Uterus (tissue), 3 donors: ENCODE measurements at regions not wholly inside any gene's neighbourhood (a gene's known extent, or its start where the extent isn't known, plus 50 kb on each side); places are given as distances from the start of the nearest gene placed in this dataset.
A peak's percentile ranks its signal among the peaks of the same experiment; 100 is the strongest.

Experiments used
- DNase-seq, 2 donors: peaks; one replicate each; pipeline ENCODE4 v3.0.0-alpha.2; 2019 to 2020
- H3K27ac ChIP-seq, 2 donors: fragments of 200-600 bp; sonication (generic); 1 replicate in 1 of 2; 2 replicates in 1 of 2; pipeline ENCODE4 v1.5.1; 2016 to 2018
- H3K27me3 ChIP-seq, 2 donors: fragments of 200-600 bp; sonication (generic); one replicate each; pipeline ENCODE4 v1.5.1; 2018 to 2019; ENCODE audit warnings: control low read depth in 1 of 2
- H3K36me3 ChIP-seq, 2 donors: fragments of 200-600 bp; sonication (generic); one replicate each; pipeline ENCODE4 v1.5.1; 2019; ENCODE audit warnings: control low read depth in 1 of 2
- H3K4me1 ChIP-seq, 2 donors: fragments of 200-600 bp; sonication (generic); one replicate each; pipeline ENCODE4 v1.5.1; 2018 to 2019; ENCODE audit warnings: control low read depth in 1 of 2
- H3K4me3 ChIP-seq, 2 donors: fragments of 200-600 bp; sonication (generic); 1 replicate in 1 of 2; 2 replicates in 1 of 2; pipeline ENCODE4 v1.5.1; 2018 to 2019; ENCODE audit warnings: mild to moderate bottlenecking in 1 of 2
- H3K9me3 ChIP-seq, 2 donors: fragments of 200-600 bp; sonication (generic); one replicate each; pipeline ENCODE4 v1.5.1; 2019; ENCODE audit warnings: control low read depth in 1 of 2
- CTCF ChIP-seq, 4 experiments: fragments of 200-600 bp in 2 of 4; fragments of 450-650 bp in 2 of 4; sonication (generic) in 2 of 4; IDR thresholded peaks; one replicate each; pipeline ENCODE4 v1.5.1; 2016 to 2019; ENCODE audit warnings: antibody characterized with exemption in 4 of 4, mild to moderate bottlenecking in 2 of 4, moderate library complexity in 1 of 4
- POLR2A ChIP-seq, 2 donors: fragments of 450-650 bp; IDR thresholded peaks; one replicate each; pipeline ENCODE4 v1.6.1; 2016; ENCODE audit warnings: antibody characterized with exemption in 2 of 2, mild to moderate bottlenecking in 1 of 2, moderate library complexity in 1 of 2
- intact Hi-C: fragments of 100-400 bp; cut with DNase I; formaldehyde crosslinking; loops from one replicate; pipeline ENCODE4 v1.15.1; 2023; ENCODE audit warnings: low total_unique reads
- donor health status: DM: yes; HTN: yes; CAD: no.

- peak in 1 of 2 donors; percentile 11 for DNase-seq
- intact Hi-C loops = no loop called here
- H3K36me3 ChIP-seq = peaks cover 0 to 3% of the 10 kb centered on the region in 2 donors
- TF ChIP-seq POLR2A (IDR thresholded peaks at IDR 0.05) = no peak
- H3K27ac ChIP-seq = no peak overlapping the region
- H3K9me3 ChIP-seq = peaks cover 0 to 3% of the 10 kb centered on the region in 2 donors
- H3K4me3 ChIP-seq = no peak overlapping the region
- no peaks in the 10 kb centered on the region for H3K4me1 ChIP-seq
- no peaks in the 10 kb centered on the region for H3K27me3 ChIP-seq
These were observed 679.4 kb downstream of the NUP35 start for GRCh38 chr2:183803596-183803995.

- no peaks in the 10 kb centered on the region for H3K36me3 ChIP-seq
- H3K27me3 ChIP-seq = no peaks in the 10 kb centered on the region
- intact Hi-C loops = no loop called here
- TF ChIP-seq POLR2A (IDR thresholded peaks at IDR 0.05) (no peak), CTCF (IDR thresholded peaks at IDR 0.05) (no peak)
- H3K4me3 ChIP-seq = no peak overlapping the region
- H3K27ac ChIP-seq = no peak overlapping the region
- H3K9me3 ChIP-seq = no peaks in the 10 kb centered on the region
- no peaks in the 10 kb centered on the region for H3K4me1 ChIP-seq
- no peak for DNase-seq
These were observed 683.6 kb downstream of the NUP35 start for GRCh38 chr2:183807870-183808269.

- intact Hi-C loops = no loop called here
- Histone ChIP-seq H3K27me3 (no peaks in the 10 kb centered on the region), H3K4me3 (no peak overlapping the region), H3K9me3 (no peaks in the 10 kb centered on the region), H3K27ac (no peak overlapping the region), H3K4me1 (no peaks in the 10 kb centered on the region), H3K36me3 (peaks cover 0 to 2% of the 10 kb centered on the region in 2 donors)
- TF ChIP-seq CTCF (IDR thresholded peaks at IDR 0.05) (no peak), POLR2A (IDR thresholded peaks at IDR 0.05) (no peak)
- no peak for DNase-seq
These were observed 685.2 kb downstream of the NUP35 start for GRCh38 chr2:183809404-183809803.

- no peak overlapping the region for H3K27ac ChIP-seq
- H3K4me3 ChIP-seq = no peak overlapping the region
- no peak for DNase-seq
- no peaks in the 10 kb centered on the region for H3K27me3 ChIP-seq
- H3K9me3 ChIP-seq = no peaks in the 10 kb centered on the region
- H3K4me1 ChIP-seq = no peaks in the 10 kb centered on the region
- TF ChIP-seq CTCF (IDR thresholded peaks at IDR 0.05) (no peak), POLR2A (IDR thresholded peaks at IDR 0.05) (no peak)
- peaks cover 0 to 2% of the 10 kb centered on the region in 2 donors for H3K36me3 ChIP-seq
- intact Hi-C loops = no loop called here
These were observed 687.0 kb downstream of the NUP35 start for GRCh38 chr2:183811281-183811680.

- no peak for TF ChIP-seq POLR2A (IDR thresholded peaks at IDR 0.05)
- TF ChIP-seq CTCF (IDR thresholded peaks at IDR 0.05) = no peak
- intact Hi-C loops = no loop called here
- Histone ChIP-seq H3K9me3 (no peaks in the 10 kb centered on the region), H3K4me1 (no peaks in the 10 kb centered on the region), H3K27me3 (no peaks in the 10 kb centered on the region), H3K27ac (no peak overlapping the region), H3K36me3 (peaks cover 0 to 2% of the 10 kb centered on the region in 2 donors), H3K4me3 (no peak overlapping the region)
- no peak for DNase-seq
These were observed 687.8 kb downstream of the NUP35 start for GRCh38 chr2:183812091-183812490.

GRCh38 chr2:183825710-183826109 is 701.5 kb downstream of the NUP35 start:
- Histone ChIP-seq H3K4me3 (no peak overlapping the region), H3K27ac (no peak overlapping the region), H3K27me3 (no peaks in the 10 kb centered on the region), H3K36me3 (no peaks in the 10 kb centered on the region), H3K4me1 (no peaks in the 10 kb centered on the region), H3K9me3 (no peaks in the 10 kb centered on the region)
- intact Hi-C loops = no loop called here
- TF ChIP-seq POLR2A (IDR thresholded peaks at IDR 0.05) (no peak), CTCF (IDR thresholded peaks at IDR 0.05) (no peak)
- no peak for DNase-seq
